ENCODE measurements at regions not wholly inside any gene's neighbourhood (a gene's known extent, or its start where the extent isn't known, plus 50 kb on each side); places are given as distances from the start of the nearest gene placed in this dataset.

DNA sequence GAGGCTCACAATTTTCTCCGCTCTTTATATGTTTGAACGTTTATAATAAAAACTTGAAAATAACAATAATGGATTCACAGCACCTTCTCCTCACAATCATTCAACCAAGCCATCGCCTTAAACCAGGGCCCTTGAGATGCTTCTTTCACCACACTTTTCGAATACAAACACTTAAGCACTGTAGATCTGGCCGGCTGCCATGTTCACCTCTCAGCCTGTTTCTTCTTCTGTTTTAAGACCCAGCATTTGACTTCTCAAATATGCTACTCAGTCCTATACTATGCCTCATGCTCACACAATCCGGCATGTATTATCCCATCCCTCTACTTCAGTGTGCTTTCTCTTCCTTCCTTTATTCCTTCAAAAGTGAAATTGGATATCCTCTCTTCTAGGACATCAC is 280.6 kb downstream of the TFEC start:
- H3K4me3 ChIP-seq (replicated peaks; ENCODE audit: insufficient read depth, low read length) = no peak overlapping the region
- DNase-seq (ENCODE audit: low read depth in 1 of 2, low spot score in 1 of 2) = no peak
- no peak overlapping the region for H3K27ac ChIP-seq (replicated peaks)
- H3K27me3 ChIP-seq (ENCODE audit: insufficient read depth, poor library complexity, severe bottlenecking) = no peaks in the 10 kb centered on the region
- TF ChIP-seq REST (IDR thresholded peaks at IDR 0.05; ENCODE audit: insufficient replicate concordance, low read depth) = no peak
- no peak for TF ChIP-seq SPI1 (IDR thresholded peaks at IDR 0.05; ENCODE audit: borderline replicate concordance, low read depth)
- TF ChIP-seq CTCF (IDR thresholded peaks at IDR 0.05; ENCODE audit: insufficient read depth, low read length) = no peak
- TF ChIP-seq GABPA (IDR thresholded peaks at IDR 0.05; ENCODE audit: low read depth) = no peak
- TF ChIP-seq POLR2AphosphoS5 (IDR thresholded peaks at IDR 0.05; ENCODE audit: low read depth) = no peak

- DNase-seq (ENCODE audit: low read depth in 1 of 2, low spot score in 1 of 2) = no peak
- H3K4me3 ChIP-seq (replicated peaks; ENCODE audit: insufficient read depth, low read length) = no peak overlapping the region
- no peaks in the 10 kb centered on the region for H3K27me3 ChIP-seq (ENCODE audit: insufficient read depth, poor library complexity, severe bottlenecking)
- no peak overlapping the region for H3K27ac ChIP-seq (replicated peaks)
- no peak for TF ChIP-seq SPI1 (IDR thresholded peaks at IDR 0.05; ENCODE audit: borderline replicate concordance, low read depth)
- TF ChIP-seq GABPA (IDR thresholded peaks at IDR 0.05; ENCODE audit: low read depth) = no peak
- TF ChIP-seq POLR2AphosphoS5 (IDR thresholded peaks at IDR 0.05; ENCODE audit: low read depth) = no peak
- TF ChIP-seq REST (IDR thresholded peaks at IDR 0.05; ENCODE audit: insufficient replicate concordance, low read depth) = no peak
- no peak for TF ChIP-seq CTCF (IDR thresholded peaks at IDR 0.05; ENCODE audit: insufficient read depth, low read length)
These were observed 282.3 kb downstream of the TFEC start for GRCh38 chr7:115748123-115748738.

DNA sequence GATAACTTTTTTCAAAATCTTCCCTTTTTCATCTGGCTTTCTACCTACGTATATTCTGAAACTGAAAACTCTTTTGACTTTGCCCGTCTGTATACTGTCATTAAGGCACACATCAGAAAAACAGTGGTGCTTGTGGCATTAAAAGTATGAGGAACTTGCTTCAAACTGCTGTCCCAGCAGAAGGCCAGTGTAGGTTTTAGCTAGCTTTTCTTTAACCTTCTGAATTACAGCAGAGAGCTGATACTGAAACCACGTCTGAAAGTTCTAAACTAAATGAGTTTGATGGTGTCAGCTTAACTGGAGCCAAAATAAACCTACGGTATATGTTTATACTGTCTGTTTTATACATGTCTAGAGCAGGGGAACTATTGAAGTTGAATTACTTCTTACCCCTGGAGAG is 283.4 kb downstream of the TFEC start:
- H3K27ac ChIP-seq (replicated peaks) = no peak overlapping the region
- DNase-seq (ENCODE audit: low read depth in 1 of 2, low spot score in 1 of 2) = no peak
- no peak overlapping the region for H3K4me3 ChIP-seq (replicated peaks; ENCODE audit: insufficient read depth, low read length)
- TF ChIP-seq REST (IDR thresholded peaks at IDR 0.05; ENCODE audit: insufficient replicate concordance, low read depth) (no peak), SPI1 (IDR thresholded peaks at IDR 0.05; ENCODE audit: borderline replicate concordance, low read depth) (no peak), GABPA (IDR thresholded peaks at IDR 0.05; ENCODE audit: low read depth) (no peak), CTCF (IDR thresholded peaks at IDR 0.05; ENCODE audit: insufficient read depth, low read length) (no peak), POLR2AphosphoS5 (IDR thresholded peaks at IDR 0.05; ENCODE audit: low read depth) (no peak)
- no peaks in the 10 kb centered on the region for H3K27me3 ChIP-seq (ENCODE audit: insufficient read depth, poor library complexity, severe bottlenecking)

Data from HL-60 (cell line).